HAP-1 (cell line): ENCODE measurements at regions not wholly inside any gene's neighbourhood (a gene's known extent, or its start where the extent isn't known, plus 50 kb on each side); places are given as distances from the start of the nearest gene placed in this dataset.
"Not testable (repeated sequence)": the region's sequence is repeated elsewhere in the genome, so short reads cannot be mapped to it uniquely, and the experiment has no call there.

Experiments used
- DNase-seq, 2 experiments: peaks; one replicate each; pipeline ENCODE4 v3.0.0-alpha.2; 2016 to 2020; ENCODE audit warnings: low spot score in 2 of 2
- H3K27me3 ChIP-seq: fragments of 250-450 bp; sonication (Bioruptor Pico); 2 replicates; pipeline ENCODE4 v1.5.1; 2020; ENCODE audit warnings: low read depth, mild to moderate bottlenecking, moderate library complexity
- H3K36me3 ChIP-seq: fragments of 250-450 bp; sonication (Bioruptor Pico); replicated peaks from 2 replicates; pipeline ENCODE4 v1.5.1; 2020; ENCODE audit warnings: mild to moderate bottlenecking
- H3K4me1 ChIP-seq: fragments of 250-450 bp; sonication (Bioruptor Pico); 2 replicates; pipeline ENCODE4 v1.5.1; 2020; ENCODE audit warnings: mild to moderate bottlenecking
- H3K4me3 ChIP-seq: fragments of 250-450 bp; sonication (Bioruptor Pico); 2 replicates; pipeline ENCODE4 v1.5.1; 2020; ENCODE audit warnings: mild to moderate bottlenecking, moderate library complexity
- H3K9me3 ChIP-seq: fragments of 250-450 bp; sonication (Bioruptor Pico); 2 replicates; pipeline ENCODE4 v1.5.1; 2020; ENCODE audit warnings: mild to moderate bottlenecking, moderate library complexity
- in situ Hi-C: fragments of 300-500 bp; cut with MboI; formaldehyde crosslinking; loops from 3 replicates; pipeline ENCODE4 v1.14.3; 2020; ENCODE audit warnings: low sequenced_read_pairs, inconsistent platforms, mixed read lengths

- H3K9me3 ChIP-seq, H3K27me3 ChIP-seq, in situ Hi-C loops, H3K36me3 ChIP-seq, H3K4me1 ChIP-seq, H3K4me3 ChIP-seq, DNase-seq: not testable (repeated sequence)
Observed at GRCh38 chr15:63448872-63449555, 55.4 kb upstream of the USP3 start.

- DNase-seq = peak in 1 of 2 experiments; percentile 51
- in situ Hi-C loops = no loop called here
Observed at GRCh38 chr15:63449731-63450130, 54.7 kb upstream of the USP3 start.

GRCh38 chr15:63450884-63451225 is 53.5 kb upstream of the USP3 start:
- no peak for DNase-seq
- Histone ChIP-seq H3K4me3 (no peak overlapping the region), H3K36me3 (no peaks in the 10 kb centered on the region), H3K27me3 (0 out of 2 replicates have a peak, but pooled peaks cover 3% of the 10 kb centered on the region), H3K4me1 (peaks cover 4% of the 10 kb centered on the region), H3K9me3 (no peaks in the 10 kb centered on the region)
- in situ Hi-C loops = no loop called here

More at GRCh38 chr15:63449731-63450130, 54.7 kb upstream of the USP3 start:
- H3K27me3 ChIP-seq = 0 out of 2 replicates have a peak, but pooled peaks cover under 1% of the 10 kb centered on the region
- H3K4me1 ChIP-seq = peaks cover 4% of the 10 kb centered on the region
- H3K4me3 ChIP-seq = no peak overlapping the region
- H3K36me3 ChIP-seq = no peaks in the 10 kb centered on the region
- no peaks in the 10 kb centered on the region for H3K9me3 ChIP-seq

GRCh38 chr15:63451671-63452315 is 52.6 kb upstream of the USP3 start:
- Histone ChIP-seq H3K27me3 (0 out of 2 replicates have a peak, but pooled peaks cover 4% of the 10 kb centered on the region), H3K36me3 (no peaks in the 10 kb centered on the region), H3K4me3 (no peak overlapping the region), H3K9me3 (no peaks in the 10 kb centered on the region), H3K4me1 (peaks cover 4% of the 10 kb centered on the region)
- in situ Hi-C loops = no loop called here
- DNase-seq = no peak

- no peaks in the 10 kb centered on the region for H3K9me3 ChIP-seq
- in situ Hi-C loops = no loop called here
Observed at GRCh38 chr15:63452552-63453136, 51.7 kb upstream of the USP3 start.

GRCh38 chr15:63453186-63453905 is 51.0 kb upstream of the USP3 start:
- no peaks in the 10 kb centered on the region for H3K4me1 ChIP-seq
- in situ Hi-C loops = no loop called here
- H3K9me3 ChIP-seq = peaks cover 4% of the 10 kb centered on the region; the same call in 1 of the 2 replicates
- no peak for DNase-seq
- peaks cover 9% of the 10 kb centered on the region; the same call in 1 of the 2 replicates for H3K27me3 ChIP-seq
- H3K36me3 ChIP-seq = no peaks in the 10 kb centered on the region
- H3K4me3 ChIP-seq = no peak overlapping the region

More at GRCh38 chr15:63452552-63453136, 51.7 kb upstream of the USP3 start:
- Histone ChIP-seq H3K4me1 (no peaks in the 10 kb centered on the region), H3K4me3 (no peak overlapping the region), H3K36me3 (no peaks in the 10 kb centered on the region), H3K27me3 (peaks cover 9% of the 10 kb centered on the region; the same call in 1 of the 2 replicates)
- no peak for DNase-seq

- peaks cover 9% of the 10 kb centered on the region; the same call in 1 of the 2 replicates for H3K27me3 ChIP-seq
- H3K4me3 ChIP-seq = no peak overlapping the region
- H3K9me3 ChIP-seq = peaks cover 4% of the 10 kb centered on the region; the same call in 1 of the 2 replicates
- no peaks in the 10 kb centered on the region for H3K36me3 ChIP-seq
- no peak for DNase-seq
- in situ Hi-C loops = no loop called here
- no peaks in the 10 kb centered on the region for H3K4me1 ChIP-seq
Observed at GRCh38 chr15:63454503-63455211, 49.7 kb upstream of the USP3 start.
